HepG2 (cell line): ENCODE measurements at regions not wholly inside any gene's neighbourhood (a gene's known extent, or its start where the extent isn't known, plus 50 kb on each side); places are given as distances from the start of the nearest gene placed in this dataset.
A peak's percentile ranks its signal among the peaks of the same experiment; 100 is the strongest.

ENCODE experiments used
- BRD4 ChIP-seq: sonication (generic); formaldehyde crosslinking; IDR thresholded peaks from 2 replicates; pipeline ENCODE4 v1.4.0; 2020; ENCODE audit warnings: missing genetic modification reagents
- CEBPG ChIP-seq: IDR thresholded peaks from 2 replicates; pipeline ENCODE4 v1.6.1; 2016
- CREB1 ChIP-seq, 2 experiments: fragments of 450-650 bp in 1 of 2; IDR thresholded peaks; 2 replicates each; pipeline ENCODE4 v1.6.1; 2016 to 2017; ENCODE audit warnings: control low read depth in 1 of 2, mild to moderate bottlenecking in 1 of 2, missing compliant biosample characterization in 1 of 2, missing genetic modification characterization in 1 of 2
- KDM2A ChIP-seq: sonication (generic); formaldehyde crosslinking; IDR thresholded peaks from 2 replicates; pipeline ENCODE4 v1.4.0; 2020; ENCODE audit warnings: low read depth, missing genetic modification reagents, borderline replicate concordance
- MEF2D ChIP-seq: sonication (generic); formaldehyde crosslinking; IDR thresholded peaks from 2 replicates; pipeline ENCODE4 v1.5.1; 2020; ENCODE audit warnings: mild to moderate bottlenecking, missing genetic modification reagents
- NCOA2 ChIP-seq: sonication (generic); formaldehyde crosslinking; IDR thresholded peaks from 2 replicates; pipeline ENCODE4 v1.8.0; 2022; ENCODE audit warnings: inconsistent platforms
- NCOR1 ChIP-seq: fragments of 200-600 bp; sonication (generic); IDR thresholded peaks from 2 replicates; pipeline ENCODE4 v1.7.0; 2017; ENCODE audit warnings: antibody characterized with exemption, low read length, borderline replicate concordance
- PAF1 ChIP-seq: IDR thresholded peaks from 2 replicates; pipeline ENCODE4 v1.6.1; 2016; ENCODE audit warnings: missing genetic modification reagents, missing compliant biosample characterization
- PHF21A ChIP-seq: sonication (generic); formaldehyde crosslinking; IDR thresholded peaks from 2 replicates; pipeline ENCODE4 v1.5.0; 2020; ENCODE audit warnings: mild to moderate bottlenecking, missing genetic modification reagents
- PITX1 ChIP-seq: sonication (generic); formaldehyde crosslinking; IDR thresholded peaks from 2 replicates; pipeline ENCODE4 v1.5.1; 2020; ENCODE audit warnings: mild to moderate bottlenecking, missing genetic modification reagents
- RBAK ChIP-seq: sonication (generic); formaldehyde crosslinking; IDR thresholded peaks from 2 replicates; pipeline ENCODE4 v1.5.1; 2020; ENCODE audit warnings: mild to moderate bottlenecking, missing genetic modification reagents
- SMAD3 ChIP-seq: sonication (generic); formaldehyde crosslinking; IDR thresholded peaks from 2 replicates; pipeline ENCODE4 v1.4.0; 2020; ENCODE audit warnings: missing genetic modification reagents
- SOX13 ChIP-seq, 3 experiments: fragments of 450-650 bp in 1 of 3; sonication (generic) in 1 of 3; formaldehyde crosslinking in 1 of 3; IDR thresholded peaks in 2 of 3; conservative IDR thresholded peaks in 1 of 3; 2 replicates each; pipeline versions ENCODE4 v1.5.0 to v1.6.1; 2016 to 2020; ENCODE audit warnings: antibody characterized with exemption in 1 of 3, mild to moderate bottlenecking in 1 of 3, missing compliant biosample characterization in 1 of 3, missing genetic modification reagents in 1 of 3, moderate library complexity in 1 of 3
- TGIF2 ChIP-seq: IDR thresholded peaks from 2 replicates; pipeline ENCODE4 v1.6.1; 2016; ENCODE audit warnings: control low read depth, missing compliant biosample characterization
- ZFY ChIP-seq: sonication (generic); formaldehyde crosslinking; IDR thresholded peaks from 2 replicates; pipeline ENCODE4 v1.4.0; 2020; ENCODE audit warnings: missing genetic modification reagents
- ZKSCAN1 ChIP-seq: fragments of 150-350 bp; IDR thresholded peaks from 2 replicates; pipeline ENCODE4 v1.6.1; 2014; ENCODE audit warnings: low read length
- ZNF12 ChIP-seq: sonication (generic); formaldehyde crosslinking; IDR thresholded peaks from 2 replicates; pipeline ENCODE4 v1.5.0; 2020; ENCODE audit warnings: missing genetic modification reagents
- ZNF138 ChIP-seq: sonication (generic); formaldehyde crosslinking; IDR thresholded peaks from 2 replicates; pipeline ENCODE4 v1.5.0; 2020; ENCODE audit warnings: mild to moderate bottlenecking, low read depth, missing genetic modification reagents
- ZNF670 ChIP-seq: sonication (generic); formaldehyde crosslinking; IDR thresholded peaks from 2 replicates; pipeline ENCODE4 v1.8.0; 2022; ENCODE audit warnings: mild to moderate bottlenecking, missing genetic modification reagents, borderline replicate concordance
- ZNF672 ChIP-seq: sonication (generic); formaldehyde crosslinking; IDR thresholded peaks from 2 replicates; pipeline ENCODE4 v1.8.1; 2022; ENCODE audit warnings: missing genetic modification reagents
- ZNF883 ChIP-seq: sonication (generic); formaldehyde crosslinking; IDR thresholded peaks from 2 replicates; pipeline ENCODE4 v1.5.1; 2020; ENCODE audit warnings: mild to moderate bottlenecking, missing genetic modification reagents; ENCODE audit errors: not compliant biosample characterization
- TF ChIP-seq, protein P1 (sequence below): fragments of 450-650 bp; IDR thresholded peaks from 2 replicates; pipeline ENCODE4 v1.6.1; 2016
- TF ChIP-seq, protein P2 (sequence below): sonication (generic); formaldehyde crosslinking; IDR thresholded peaks from 2 replicates; pipeline ENCODE4 v1.8.0; 2022; ENCODE audit warnings: low read depth, missing genetic modification reagents
- TF ChIP-seq, protein P3 (sequence below): sonication (generic); formaldehyde crosslinking; conservative IDR thresholded peaks from 2 replicates; pipeline ENCODE4 v1.4.0; 2020; ENCODE audit warnings: missing genetic modification reagents
- TF ChIP-seq, protein P4 (sequence below): sonication (generic); formaldehyde crosslinking; IDR thresholded peaks from 2 replicates; pipeline ENCODE4 v1.8.1; 2023; ENCODE audit warnings: mild to moderate bottlenecking, missing genetic modification reagents

DNA sequence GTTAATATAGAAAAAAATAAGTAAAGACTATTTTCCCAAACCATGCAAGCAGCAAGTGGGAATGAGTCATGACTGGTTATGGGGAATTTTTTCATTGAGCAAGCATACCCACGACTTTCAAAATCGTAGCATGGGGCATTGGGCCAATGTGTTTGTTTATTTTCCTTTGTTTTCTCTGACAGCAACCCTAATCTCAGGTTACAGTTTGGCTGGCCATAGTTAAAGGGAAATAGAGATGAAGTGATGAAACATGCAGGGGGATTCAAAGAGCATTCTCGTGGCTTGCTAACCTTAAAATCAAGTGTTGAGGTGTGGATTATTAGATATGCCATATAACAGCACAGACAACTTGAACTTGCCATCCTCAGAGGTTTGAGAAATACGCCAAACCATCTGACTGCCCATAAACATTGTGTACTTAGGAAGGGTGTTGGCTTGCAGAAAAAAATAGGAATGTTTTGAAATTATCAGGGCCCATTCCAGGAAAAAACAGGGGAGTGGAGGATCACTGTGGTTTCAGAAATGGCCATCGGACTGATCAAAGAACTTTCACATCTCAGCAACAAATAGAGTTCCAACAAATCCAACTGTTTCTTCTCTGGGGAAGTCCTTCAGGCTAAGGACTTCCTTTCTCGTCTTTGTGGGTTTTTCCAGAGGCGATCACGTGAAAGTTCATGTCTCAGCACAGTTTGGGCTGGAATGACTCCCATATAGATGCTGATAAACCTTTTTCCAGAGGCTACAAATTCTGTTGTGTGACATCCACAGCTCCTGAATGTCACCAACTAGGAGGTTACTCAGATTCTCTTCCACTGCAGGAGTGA, 259.1 kb downstream of the SYK start (continued):
- TF ChIP-seq SOX13 (IDR thresholded peaks at IDR 0.05): 0 out of 2 replicates have a peak, but pooled peaks have one; percentile 31
- TF ChIP-seq SOX13 (CRISPR knock-in tag; conservative IDR thresholded peaks at IDR 0.05 in 1 of 2, IDR thresholded peaks at IDR 0.05 in 1 of 2): peak in 1 of 2 experiments; percentile 87; a peak in 2 of 4 replicates
- no peak for TF ChIP-seq ZNF138 (CRISPR knock-in tag)
- TF ChIP-seq, protein P1, sequence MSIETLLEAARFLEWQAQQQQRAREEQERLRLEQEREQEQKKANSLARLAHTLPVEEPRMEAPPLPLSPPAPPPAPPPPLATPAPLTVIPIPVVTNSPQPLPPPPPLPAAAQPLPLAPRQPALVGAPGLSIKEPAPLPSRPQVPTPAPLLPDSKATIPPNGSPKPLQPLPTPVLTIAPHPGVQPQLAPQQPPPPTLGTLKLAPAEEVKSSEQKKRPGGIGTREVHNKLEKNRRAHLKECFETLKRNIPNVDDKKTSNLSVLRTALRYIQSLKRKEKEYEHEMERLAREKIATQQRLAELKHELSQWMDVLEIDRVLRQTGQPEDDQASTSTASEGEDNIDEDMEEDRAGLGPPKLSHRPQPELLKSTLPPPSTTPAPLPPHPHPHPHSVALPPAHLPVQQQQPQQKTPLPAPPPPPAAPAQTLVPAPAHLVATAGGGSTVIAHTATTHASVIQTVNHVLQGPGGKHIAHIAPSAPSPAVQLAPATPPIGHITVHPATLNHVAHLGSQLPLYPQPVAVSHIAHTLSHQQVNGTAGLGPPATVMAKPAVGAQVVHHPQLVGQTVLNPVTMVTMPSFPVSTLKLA: peak; percentile 37
- no peak for TF ChIP-seq ZFY
- TF ChIP-seq PHF21A (CRISPR knock-in tag): no peak; the same call in none of the 2 replicates
- no peak for TF ChIP-seq BRD4
- TF ChIP-seq PAF1 (CRISPR knock-in tag): no peak
- 0 out of 2 replicates have a peak, but pooled peaks have one; percentile 35 for TF ChIP-seq SMAD3
- no peak for TF ChIP-seq ZKSCAN1
- peak; percentile 77 for TF ChIP-seq NCOA2
- no peak for TF ChIP-seq ZNF883 (CRISPR knock-in tag)
- TF ChIP-seq, protein P2, sequence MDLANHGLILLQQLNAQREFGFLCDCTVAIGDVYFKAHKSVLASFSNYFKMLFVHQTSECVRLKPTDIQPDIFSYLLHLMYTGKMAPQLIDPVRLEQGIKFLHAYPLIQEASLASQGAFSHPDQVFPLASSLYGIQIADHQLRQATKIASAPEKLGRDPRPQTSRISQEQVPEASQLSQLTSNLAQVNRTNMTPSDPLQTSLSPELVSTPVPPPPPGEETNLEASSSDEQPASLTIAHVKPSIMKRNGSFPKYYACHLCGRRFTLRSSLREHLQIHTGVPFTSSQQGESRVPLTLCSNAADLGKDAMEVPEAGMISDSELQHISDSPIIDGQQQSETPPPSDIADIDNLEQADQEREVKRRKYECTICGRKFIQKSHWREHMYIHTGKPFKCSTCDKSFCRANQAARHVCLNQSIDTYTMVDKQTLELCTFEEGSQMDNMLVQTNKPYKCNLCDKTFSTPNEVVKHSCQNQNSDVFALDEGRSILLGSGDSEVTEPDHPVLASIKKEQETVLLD (CRISPR knock-in tag): no peak
- peak; percentile 71; the same call in 1 of the 2 replicates for TF ChIP-seq ZNF670 (CRISPR knock-in tag)
- TF ChIP-seq KDM2A (CRISPR knock-in tag): no peak
- 0 out of 2 replicates have a peak, but pooled peaks have one; percentile 20 for TF ChIP-seq TGIF2 (CRISPR knock-in tag)
- peak; percentile 46 for TF ChIP-seq CREB1 (IDR thresholded peaks at IDR 0.05)
- 0 out of 2 replicates have a peak, but pooled peaks have one; percentile 46 for TF ChIP-seq CREB1 (CRISPR knock-in tag; IDR thresholded peaks at IDR 0.05)
- no peak for TF ChIP-seq ZNF12 (CRISPR knock-in tag)
- TF ChIP-seq PITX1 (CRISPR knock-in tag): peak; percentile 22; the same call in 1 of the 2 replicates
- no peak for TF ChIP-seq ZNF672
- TF ChIP-seq RBAK (CRISPR knock-in tag): no peak
- TF ChIP-seq, protein P3, sequence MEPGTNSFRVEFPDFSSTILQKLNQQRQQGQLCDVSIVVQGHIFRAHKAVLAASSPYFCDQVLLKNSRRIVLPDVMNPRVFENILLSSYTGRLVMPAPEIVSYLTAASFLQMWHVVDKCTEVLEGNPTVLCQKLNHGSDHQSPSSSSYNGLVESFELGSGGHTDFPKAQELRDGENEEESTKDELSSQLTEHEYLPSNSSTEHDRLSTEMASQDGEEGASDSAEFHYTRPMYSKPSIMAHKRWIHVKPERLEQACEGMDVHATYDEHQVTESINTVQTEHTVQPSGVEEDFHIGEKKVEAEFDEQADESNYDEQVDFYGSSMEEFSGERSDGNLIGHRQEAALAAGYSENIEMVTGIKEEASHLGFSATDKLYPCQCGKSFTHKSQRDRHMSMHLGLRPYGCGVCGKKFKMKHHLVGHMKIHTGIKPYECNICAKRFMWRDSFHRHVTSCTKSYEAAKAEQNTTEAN (CRISPR knock-in tag): 0 out of 2 replicates have a peak, but pooled peaks have one; percentile 34
- TF ChIP-seq CEBPG (CRISPR knock-in tag): peak; percentile 84
- TF ChIP-seq, protein P4, sequence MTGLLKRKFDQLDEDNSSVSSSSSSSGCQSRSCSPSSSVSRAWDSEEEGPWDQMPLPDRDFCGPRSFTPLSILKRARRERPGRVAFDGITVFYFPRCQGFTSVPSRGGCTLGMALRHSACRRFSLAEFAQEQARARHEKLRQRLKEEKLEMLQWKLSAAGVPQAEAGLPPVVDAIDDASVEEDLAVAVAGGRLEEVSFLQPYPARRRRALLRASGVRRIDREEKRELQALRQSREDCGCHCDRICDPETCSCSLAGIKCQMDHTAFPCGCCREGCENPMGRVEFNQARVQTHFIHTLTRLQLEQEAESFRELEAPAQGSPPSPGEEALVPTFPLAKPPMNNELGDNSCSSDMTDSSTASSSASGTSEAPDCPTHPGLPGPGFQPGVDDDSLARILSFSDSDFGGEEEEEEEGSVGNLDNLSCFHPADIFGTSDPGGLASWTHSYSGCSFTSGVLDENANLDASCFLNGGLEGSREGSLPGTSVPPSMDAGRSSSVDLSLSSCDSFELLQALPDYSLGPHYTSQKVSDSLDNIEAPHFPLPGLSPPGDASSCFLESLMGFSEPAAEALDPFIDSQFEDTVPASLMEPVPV: no peak
- TF ChIP-seq NCOR1: peak; percentile 79; the same call in 1 of the 2 replicates
- TF ChIP-seq MEF2D (CRISPR knock-in tag): peak; percentile 38; the same call in 1 of the 2 replicates
